ENCODE measurements at regions not wholly inside any gene's neighbourhood (a gene's known extent, or its start where the extent isn't known, plus 50 kb on each side); places are given as distances from the start of the nearest gene placed in this dataset.
"Not testable (repeated sequence)": the region's sequence is repeated elsewhere in the genome, so short reads cannot be mapped to it uniquely, and the experiment has no call there.

- Histone ChIP-seq H3K4me1 (ENCODE audit: insufficient read depth, low read length) (peaks cover 38% of the 10 kb centered on the region), H3K27me3 (ENCODE audit: insufficient read depth, low read length) (no peaks in the 10 kb centered on the region), H3K9me3 (ENCODE audit: low read depth, low read length) (no peaks in the 10 kb centered on the region), H3K4me3 (ENCODE audit: low read length) (no peak overlapping the region)
Observed at GRCh38 chr4:146058531-146058930, 117.0 kb upstream of the LSM6 start.

GRCh38 chr4:146054676-146055075 lies 116.1 kb upstream of the ZNF827 start:
- no peaks in the 10 kb centered on the region for H3K27me3 ChIP-seq (ENCODE audit: insufficient read depth, low read length)
- H3K4me3 ChIP-seq (ENCODE audit: low read length), result no peak overlapping the region
- no peaks in the 10 kb centered on the region for H3K9me3 ChIP-seq (ENCODE audit: low read depth, low read length)
- H3K4me1 ChIP-seq (ENCODE audit: insufficient read depth, low read length), result peaks cover 23% of the 10 kb centered on the region

DNA sequence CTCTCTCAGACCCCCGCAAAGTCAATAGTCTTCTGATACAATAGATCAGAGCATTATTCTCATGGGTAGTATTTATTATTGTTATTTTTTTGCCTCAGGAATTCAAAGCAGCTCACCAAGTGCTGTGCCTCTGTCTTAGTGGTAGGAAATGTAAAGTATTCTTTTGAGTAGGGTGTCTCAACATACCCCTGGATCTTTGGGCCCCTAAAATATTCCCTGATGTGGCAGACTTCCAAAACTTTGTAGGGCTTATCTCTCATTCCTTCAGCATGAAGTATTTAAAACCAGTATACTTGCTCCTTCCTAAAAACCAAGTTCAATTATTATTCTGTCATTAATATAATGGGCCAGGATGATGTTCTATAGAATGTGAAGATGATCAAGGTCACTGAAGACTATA lies 115.3 kb upstream of the ZNF827 start:
- Histone ChIP-seq H3K27me3 (ENCODE audit: insufficient read depth, low read length) (no peaks in the 10 kb centered on the region), H3K9me3 (ENCODE audit: low read depth, low read length) (no peaks in the 10 kb centered on the region), H3K4me3 (ENCODE audit: low read length) (no peak overlapping the region), H3K4me1 (ENCODE audit: insufficient read depth, low read length) (peaks cover 21% of the 10 kb centered on the region)

DNA sequence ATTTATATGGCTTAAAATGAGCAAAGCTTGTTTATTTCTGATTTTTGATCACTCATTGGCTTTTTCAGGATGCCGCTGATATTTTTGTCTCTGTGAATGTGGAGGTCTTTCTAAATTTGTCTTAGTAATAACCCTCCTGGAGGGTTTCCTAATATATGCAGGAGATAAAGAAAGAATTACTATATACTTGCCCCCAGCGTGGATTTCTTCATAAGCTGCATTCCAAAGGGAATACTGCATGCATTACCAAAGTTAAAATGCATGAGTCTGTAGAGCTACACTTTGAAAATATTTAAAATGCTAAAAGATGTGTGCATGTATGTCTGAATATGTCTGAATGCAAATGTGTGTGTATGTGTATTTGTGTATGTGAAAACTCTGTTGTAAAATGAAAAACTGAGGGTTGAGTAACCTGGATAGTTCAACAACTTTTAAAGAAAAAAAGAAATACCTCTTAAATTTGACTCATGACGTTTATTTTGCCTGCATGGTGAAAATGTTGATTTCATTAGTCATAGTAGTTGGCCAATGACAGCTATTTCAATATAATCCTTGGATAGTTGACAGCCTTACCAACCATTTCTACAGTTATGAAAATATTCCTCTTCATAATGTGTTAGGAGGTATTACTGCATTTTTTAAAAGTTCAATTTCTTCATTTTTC lies 113.2 kb upstream of the ZNF827 start:
- no peaks in the 10 kb centered on the region for H3K9me3 ChIP-seq (ENCODE audit: low read depth, low read length)
- H3K27me3 ChIP-seq (ENCODE audit: insufficient read depth, low read length), result no peaks in the 10 kb centered on the region
- peaks cover 14% of the 10 kb centered on the region for H3K4me1 ChIP-seq (ENCODE audit: insufficient read depth, low read length)
- H3K4me3 ChIP-seq (ENCODE audit: low read length), result no peak overlapping the region

DNA sequence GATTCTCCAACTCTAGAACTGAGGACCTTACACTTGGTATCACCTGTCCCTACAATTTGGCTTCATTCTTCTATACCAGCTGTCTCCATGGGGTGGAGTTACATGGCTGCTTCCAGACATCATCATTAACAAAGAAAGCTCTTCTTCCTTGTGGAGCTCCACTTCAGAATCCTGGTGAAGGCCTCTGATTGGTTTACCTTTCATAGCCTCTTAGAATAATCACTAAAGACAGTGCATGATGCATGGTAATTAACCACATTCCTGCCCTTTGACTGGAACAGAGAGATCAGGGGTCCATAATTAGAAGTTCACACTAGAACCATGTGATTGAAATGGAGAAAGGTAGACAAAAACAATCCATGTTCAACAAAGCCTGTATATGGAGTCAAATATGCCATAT lies 112.6 kb upstream of the ZNF827 start:
- H3K9me3 ChIP-seq (ENCODE audit: low read depth, low read length), result no peaks in the 10 kb centered on the region
- H3K4me3 ChIP-seq (ENCODE audit: low read length), result no peak overlapping the region
- H3K27me3 ChIP-seq (ENCODE audit: insufficient read depth, low read length), result no peaks in the 10 kb centered on the region
- H3K4me1 ChIP-seq (ENCODE audit: insufficient read depth, low read length), result peaks cover 14% of the 10 kb centered on the region

DNA sequence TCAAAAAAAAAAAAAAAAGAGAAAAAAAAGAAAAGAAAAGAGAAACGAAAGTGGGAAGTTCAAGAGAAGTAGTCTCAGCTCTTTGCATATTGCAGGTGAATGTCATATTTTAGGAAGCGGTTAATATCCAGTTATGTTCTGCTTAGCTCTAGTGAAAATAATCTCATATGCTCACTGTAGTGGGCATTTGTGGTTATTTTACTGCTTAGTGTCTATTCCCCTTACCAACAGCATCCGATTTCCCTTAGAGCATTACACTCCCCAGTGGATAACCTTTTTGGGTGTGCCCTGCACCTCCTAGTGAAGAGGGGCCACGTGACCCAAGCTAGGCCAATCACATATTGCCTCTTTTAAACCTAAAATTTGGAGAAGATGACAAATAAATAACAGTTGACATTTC lies 111.2 kb upstream of the ZNF827 start:
- Histone ChIP-seq H3K9me3 (ENCODE audit: low read depth, low read length) (no peaks in the 10 kb centered on the region), H3K27me3 (ENCODE audit: insufficient read depth, low read length) (no peaks in the 10 kb centered on the region), H3K4me3 (ENCODE audit: low read length) (no peak overlapping the region), H3K4me1 (ENCODE audit: insufficient read depth, low read length) (peaks cover 14% of the 10 kb centered on the region)

GRCh38 chr4:146047768-146048167 lies 109.1 kb upstream of the ZNF827 start:
- H3K9me3 ChIP-seq (ENCODE audit: low read depth, low read length); H3K27me3 ChIP-seq (ENCODE audit: insufficient read depth, low read length); H3K4me3 ChIP-seq (ENCODE audit: low read length): not testable (repeated sequence)
- H3K4me1 ChIP-seq (ENCODE audit: insufficient read depth, low read length), result peaks cover 14% of the 10 kb centered on the region

- no peaks in the 10 kb centered on the region for H3K27me3 ChIP-seq (ENCODE audit: insufficient read depth, low read length)
- H3K4me1 ChIP-seq (ENCODE audit: insufficient read depth, low read length), result no peaks in the 10 kb centered on the region
- H3K9me3 ChIP-seq (ENCODE audit: low read depth, low read length), result no peaks in the 10 kb centered on the region
- no peak overlapping the region for H3K4me3 ChIP-seq (ENCODE audit: low read length)
Observed at GRCh38 chr4:146041139-146042004, 102.7 kb upstream of the ZNF827 start.

- no peaks in the 10 kb centered on the region for H3K9me3 ChIP-seq (ENCODE audit: low read depth, low read length)
- H3K4me1 ChIP-seq (ENCODE audit: insufficient read depth, low read length), result no peaks in the 10 kb centered on the region
- no peak overlapping the region for H3K4me3 ChIP-seq (ENCODE audit: low read length)
- H3K27me3 ChIP-seq (ENCODE audit: insufficient read depth, low read length), result no peaks in the 10 kb centered on the region
Observed at GRCh38 chr4:146040623-146041022, 102.0 kb upstream of the ZNF827 start.

- Histone ChIP-seq H3K4me1 (ENCODE audit: insufficient read depth, low read length) (peaks cover 21% of the 10 kb centered on the region), H3K9me3 (ENCODE audit: low read depth, low read length) (no peaks in the 10 kb centered on the region), H3K27me3 (ENCODE audit: insufficient read depth, low read length) (no peaks in the 10 kb centered on the region), H3K4me3 (ENCODE audit: low read length) (no peak overlapping the region)
Observed at GRCh38 chr4:146033149-146033548, 94.5 kb upstream of the ZNF827 start.

DNA sequence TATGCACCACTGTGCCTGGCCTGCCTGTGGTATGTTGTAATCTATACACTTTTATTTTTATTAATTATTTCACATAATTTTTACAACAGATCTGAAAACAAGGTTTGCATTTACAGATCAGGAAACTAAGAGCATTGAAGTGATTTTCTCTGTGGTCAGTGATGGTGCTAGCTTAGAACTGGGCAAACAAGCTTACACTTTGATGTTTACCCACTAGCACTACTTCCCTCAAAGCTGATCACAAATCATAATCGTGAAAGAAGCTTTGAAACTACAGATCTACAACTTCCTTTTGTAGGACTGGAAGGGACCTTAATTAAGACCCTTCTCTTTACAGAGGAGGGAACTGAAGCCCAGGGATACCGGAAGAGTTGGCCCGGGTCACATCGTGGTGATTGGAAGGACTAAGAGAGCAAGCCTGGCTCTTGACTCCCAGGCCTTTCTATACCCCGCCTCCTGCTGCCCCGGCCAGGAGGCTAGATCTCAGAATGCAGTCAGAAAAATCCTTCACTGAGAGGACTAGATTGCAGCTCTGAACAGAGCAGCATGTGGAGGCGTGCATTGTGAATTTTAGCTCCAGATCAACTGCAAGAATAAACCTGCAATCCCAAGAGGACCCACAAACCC lies 93.7 kb upstream of the ZNF827 start:
- H3K27me3 ChIP-seq (ENCODE audit: insufficient read depth, low read length), result no peaks in the 10 kb centered on the region
- no peak overlapping the region for H3K4me3 ChIP-seq (ENCODE audit: low read length)
- peaks cover 21% of the 10 kb centered on the region for H3K4me1 ChIP-seq (ENCODE audit: insufficient read depth, low read length)
- H3K9me3 ChIP-seq (ENCODE audit: low read depth, low read length), result no peaks in the 10 kb centered on the region

GRCh38 chr4:146029939-146030710 lies 91.5 kb upstream of the ZNF827 start:
- no peaks in the 10 kb centered on the region for H3K9me3 ChIP-seq (ENCODE audit: low read depth, low read length)

GRCh38 chr4:146029147-146029546 lies 90.5 kb upstream of the ZNF827 start:
- no peak overlapping the region for H3K4me3 ChIP-seq (ENCODE audit: low read length)

More at GRCh38 chr4:146029939-146030710, 91.5 kb upstream of the ZNF827 start:
- no peaks in the 10 kb centered on the region for H3K27me3 ChIP-seq (ENCODE audit: insufficient read depth, low read length)
- peaks cover 21% of the 10 kb centered on the region for H3K4me1 ChIP-seq (ENCODE audit: insufficient read depth, low read length)
- H3K4me3 ChIP-seq (ENCODE audit: low read length), result no peak overlapping the region

DNA sequence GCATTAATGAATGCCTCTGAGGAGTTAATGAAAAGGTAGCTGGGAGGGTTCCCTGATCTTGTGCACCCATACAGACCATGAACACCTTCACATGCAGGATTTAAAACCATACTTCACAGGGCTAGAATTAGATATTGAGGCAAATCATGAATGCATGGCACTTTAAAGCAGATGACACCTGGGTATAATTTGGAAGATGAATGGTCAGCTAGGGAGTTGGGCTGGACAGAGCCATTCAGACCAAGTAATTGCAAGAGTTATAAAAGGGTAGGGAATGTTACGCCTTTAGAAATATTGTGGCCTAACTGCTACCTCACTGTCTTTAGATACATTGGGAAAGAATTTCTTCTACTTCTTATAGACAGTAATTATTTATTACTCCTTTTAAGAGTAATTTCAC lies 89.1 kb upstream of the ZNF827 start:
- Histone ChIP-seq H3K4me3 (ENCODE audit: low read length) (no peak overlapping the region), H3K4me1 (ENCODE audit: insufficient read depth, low read length) (peaks cover 24% of the 10 kb centered on the region), H3K9me3 (ENCODE audit: low read depth, low read length) (no peaks in the 10 kb centered on the region), H3K27me3 (ENCODE audit: insufficient read depth, low read length) (no peaks in the 10 kb centered on the region)

More at GRCh38 chr4:146029147-146029546, 90.5 kb upstream of the ZNF827 start:
- no peaks in the 10 kb centered on the region for H3K9me3 ChIP-seq (ENCODE audit: low read depth, low read length)
- H3K27me3 ChIP-seq (ENCODE audit: insufficient read depth, low read length), result no peaks in the 10 kb centered on the region
- peaks cover 21% of the 10 kb centered on the region for H3K4me1 ChIP-seq (ENCODE audit: insufficient read depth, low read length)
